Right atrium auricular region (tissue), 2 donors: ENCODE measurements at regions not wholly inside any gene's neighbourhood (a gene's known extent, or its start where the extent isn't known, plus 50 kb on each side); places are given as distances from the start of the nearest gene placed in this dataset.

Source experiments
- DNase-seq: peaks from one replicate; pipeline ENCODE4 v3.0.0-alpha.2; 2019; ENCODE audit warnings: low spot score
- H3K27ac ChIP-seq, 2 donors: fragments of 200-600 bp; sonication (generic); 1 replicate in 1 of 2; 2 replicates in 1 of 2; pipeline ENCODE4 v1.5.1; 2016 to 2019
- H3K27me3 ChIP-seq, 2 donors: fragments of 200-600 bp; sonication (generic); one replicate each; pipeline versions ENCODE4 v1.5.1 to v1.6.0; 2017 to 2019
- H3K36me3 ChIP-seq: fragments of 200-600 bp; sonication (generic); one replicate; pipeline ENCODE4 v1.5.1; 2016
- H3K4me1 ChIP-seq, 2 donors: fragments of 200-600 bp; sonication (generic); one replicate each; pipeline versions ENCODE4 v1.5.1 to v1.6.0; 2017 to 2019
- H3K4me3 ChIP-seq, 2 donors: fragments of 200-600 bp; sonication (generic); 1 replicate in 1 of 2; 2 replicates in 1 of 2; pipeline ENCODE4 v1.5.1; 2017 to 2019; ENCODE audit warnings: mild to moderate bottlenecking in 1 of 2, moderate library complexity in 1 of 2
- H3K9me3 ChIP-seq, 2 donors: fragments of 200-600 bp; sonication (generic); one replicate each; pipeline ENCODE4 v1.5.1; 2019
- CTCF ChIP-seq, 2 donors: fragments of 200-600 bp; sonication (generic); IDR thresholded peaks; one replicate each; pipeline ENCODE4 v1.5.1; 2019; ENCODE audit warnings: antibody characterized with exemption in 2 of 2

- no peak for TF ChIP-seq CTCF (IDR thresholded peaks at IDR 0.05)
- Histone ChIP-seq H3K36me3 (no peaks in the 10 kb centered on the region), H3K27ac (no peak overlapping the region), H3K27me3 (no peaks in the 10 kb centered on the region), H3K9me3 (no peaks in the 10 kb centered on the region), H3K4me3 (no peak overlapping the region), H3K4me1 (no peaks in the 10 kb centered on the region)
- no peak for DNase-seq
These were observed 1341.7 kb downstream of the PCDH7 start for GRCh38 chr4:32061916-32062315.

- Histone ChIP-seq H3K36me3 (no peaks in the 10 kb centered on the region), H3K4me1 (no peaks in the 10 kb centered on the region), H3K27ac (no peak overlapping the region), H3K4me3 (no peak overlapping the region), H3K27me3 (no peaks in the 10 kb centered on the region), H3K9me3 (no peaks in the 10 kb centered on the region)
- DNase-seq: no peak
- TF ChIP-seq CTCF (IDR thresholded peaks at IDR 0.05): no peak
These were observed 1353.4 kb downstream of the PCDH7 start for GRCh38 chr4:32073542-32073941.

- no peaks in the 10 kb centered on the region for H3K36me3 ChIP-seq
- no peaks in the 10 kb centered on the region for H3K9me3 ChIP-seq
- no peak for DNase-seq
- no peak for TF ChIP-seq CTCF (IDR thresholded peaks at IDR 0.05)
- H3K4me3 ChIP-seq: no peak overlapping the region
- no peaks in the 10 kb centered on the region for H3K27me3 ChIP-seq
- H3K27ac ChIP-seq: no peak overlapping the region
- H3K4me1 ChIP-seq: no peaks in the 10 kb centered on the region
These were observed 1367.0 kb downstream of the PCDH7 start for GRCh38 chr4:32087211-32087610.

- Histone ChIP-seq H3K27ac (no peak overlapping the region), H3K27me3 (no peaks in the 10 kb centered on the region), H3K4me1 (no peaks in the 10 kb centered on the region), H3K4me3 (no peak overlapping the region), H3K9me3 (no peaks in the 10 kb centered on the region), H3K36me3 (no peaks in the 10 kb centered on the region)
- TF ChIP-seq CTCF (IDR thresholded peaks at IDR 0.05): no peak
- no peak for DNase-seq
These were observed 1374.8 kb downstream of the PCDH7 start for GRCh38 chr4:32094987-32095386.

GRCh38 chr4:32102896-32103295 is 1382.7 kb downstream of the PCDH7 start:
- no peaks in the 10 kb centered on the region for H3K4me1 ChIP-seq
- no peaks in the 10 kb centered on the region for H3K36me3 ChIP-seq
- H3K27ac ChIP-seq: no peak overlapping the region
- H3K9me3 ChIP-seq: no peaks in the 10 kb centered on the region
- DNase-seq: no peak
- TF ChIP-seq CTCF (IDR thresholded peaks at IDR 0.05): no peak
- H3K4me3 ChIP-seq: no peak overlapping the region
- H3K27me3 ChIP-seq: no peaks in the 10 kb centered on the region

- Histone ChIP-seq H3K27me3 (no peaks in the 10 kb centered on the region), H3K27ac (no peak overlapping the region), H3K9me3 (no peaks in the 10 kb centered on the region), H3K36me3 (no peaks in the 10 kb centered on the region), H3K4me1 (no peaks in the 10 kb centered on the region), H3K4me3 (no peak overlapping the region)
- DNase-seq: no peak
- no peak for TF ChIP-seq CTCF (IDR thresholded peaks at IDR 0.05)
These were observed 1386.6 kb downstream of the PCDH7 start for GRCh38 chr4:32106767-32107166.
